Astrocyte of the cerebellum (primary cell): ENCODE measurements at regions not wholly inside any gene's neighbourhood (a gene's known extent, or its start where the extent isn't known, plus 50 kb on each side); places are given as distances from the start of the nearest gene placed in this dataset.

Experiments used
- DNase-seq: peaks from one replicate; pipeline ENCODE4 v3.0.0-alpha.2; 2011; ENCODE audit warnings: low read depth
- H3K4me3 ChIP-seq: 2 replicates; pipeline ENCODE4 v1.5.1; 2011; ENCODE audit warnings: mild to moderate bottlenecking, low read depth, low read length, moderate library complexity
- CTCF ChIP-seq: IDR thresholded peaks from 2 replicates; pipeline ENCODE4 v1.5.1; 2012; ENCODE audit warnings: low read length, low read depth, moderate library complexity, mild to moderate bottlenecking; ENCODE audit errors: missing control alignments
- in situ Hi-C: cut with HindIII; loops from 2 replicates; pipeline ENCODE4 v1.10.0; 2017; ENCODE audit warnings: low sequenced_read_pairs

DNA sequence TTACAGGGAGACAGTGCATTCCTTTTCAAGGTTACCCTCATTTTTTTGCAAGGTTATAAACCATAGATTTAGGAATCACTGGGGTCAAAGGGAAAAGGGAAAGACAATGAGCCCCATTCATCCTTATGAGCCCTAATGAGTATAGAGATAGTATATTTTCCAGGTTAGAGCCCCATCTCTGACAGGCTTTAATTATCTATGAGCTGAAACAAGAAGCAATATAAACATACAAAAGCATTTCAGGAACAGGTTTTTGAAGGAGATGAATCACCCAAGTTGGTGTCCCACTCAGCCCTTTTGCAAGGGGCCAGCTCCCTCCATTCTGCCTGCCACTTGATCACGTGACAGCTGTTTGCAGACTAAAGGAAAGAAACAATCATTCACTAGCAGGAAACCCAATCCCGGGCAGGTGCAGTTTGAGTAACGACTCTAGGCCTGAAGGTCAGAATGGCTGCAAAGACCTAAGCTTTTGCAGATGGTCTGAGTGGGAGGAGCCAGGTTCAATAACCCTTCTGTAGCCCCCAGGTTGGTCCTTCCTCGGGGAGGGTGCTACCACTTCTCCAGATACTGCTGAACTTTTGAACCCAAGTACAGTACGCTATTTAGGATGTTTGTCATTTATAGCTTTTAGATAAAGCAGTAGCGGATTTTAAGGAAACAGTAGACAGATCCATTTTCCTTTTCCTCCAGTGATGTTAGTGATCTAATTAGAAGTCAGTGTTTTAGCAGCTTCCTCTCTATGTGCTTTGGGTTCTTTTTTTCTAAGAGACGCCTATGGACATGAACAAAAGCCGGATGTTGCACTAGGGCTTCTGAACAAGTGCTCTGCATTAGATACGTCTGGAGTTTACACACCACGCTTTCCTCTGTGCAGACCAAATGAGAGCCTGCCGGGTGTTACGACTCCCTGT is 253.2 kb downstream of the SOX4 start:
- DNase-seq: no peak

DNA sequence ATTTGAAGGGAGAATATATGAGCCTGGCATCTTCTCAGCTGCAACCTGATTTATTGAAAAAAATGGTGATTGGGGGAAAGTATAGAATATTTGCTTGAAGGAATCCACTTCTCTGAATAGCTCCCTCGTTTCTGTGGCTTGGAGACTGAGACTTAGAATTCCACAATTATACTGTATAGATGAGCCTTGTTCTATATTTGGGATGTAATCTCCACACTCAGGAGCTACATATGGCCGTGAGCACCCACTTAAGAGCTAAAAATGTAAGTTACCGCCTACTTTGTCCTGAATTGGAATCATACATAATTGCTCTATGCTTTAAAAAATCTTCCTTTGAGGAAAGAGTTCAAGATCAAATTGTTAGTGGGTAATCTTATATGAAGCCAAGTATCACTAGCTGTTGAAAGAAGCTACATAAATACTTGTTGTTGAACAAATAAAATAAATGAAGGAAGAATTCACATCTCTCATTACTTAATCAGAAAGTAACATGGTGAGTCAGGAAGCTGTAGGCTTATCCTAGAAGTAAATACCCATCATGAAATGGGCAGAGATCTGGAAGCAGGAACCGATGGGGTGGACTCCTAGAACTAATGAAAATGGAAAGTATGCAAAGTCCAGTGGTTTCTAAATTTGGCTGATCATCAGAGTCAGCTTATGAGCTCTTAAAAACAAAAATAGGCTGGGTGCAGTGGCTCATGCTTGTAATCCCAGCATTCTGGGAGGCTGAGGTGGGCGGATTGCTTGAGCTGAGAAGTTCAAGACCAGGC is 254.3 kb downstream of the SOX4 start:
- TF ChIP-seq CTCF: no peak
- in situ Hi-C loops: no loop called here
- no peak for DNase-seq
- no peak overlapping the region for H3K4me3 ChIP-seq

More for the DNA sequence above, 253.2 kb downstream of the SOX4 start:
- in situ Hi-C loops: no loop called here
- no peak overlapping the region for H3K4me3 ChIP-seq
- TF ChIP-seq CTCF: no peak

DNA sequence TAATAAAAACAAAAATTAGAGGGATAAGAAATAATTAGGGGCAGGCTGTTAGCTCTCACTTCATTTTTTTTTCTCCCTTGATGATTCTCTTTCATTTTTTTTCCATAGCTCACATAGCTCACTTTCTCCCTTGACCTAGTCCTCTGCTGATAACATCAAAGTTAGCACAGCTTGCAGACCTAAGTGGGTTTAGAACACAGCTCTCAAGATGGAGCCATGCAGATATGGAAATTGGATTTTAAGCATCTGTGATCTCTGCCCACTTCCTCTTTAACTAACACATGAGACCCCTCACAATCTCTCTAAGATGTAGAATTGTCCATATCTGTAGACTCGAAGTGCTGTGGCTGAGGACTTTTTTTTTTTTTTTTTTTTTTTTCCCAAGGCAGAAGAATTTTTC is 257.1 kb downstream of the SOX4 start:
- DNase-seq: no peak
- in situ Hi-C loops: no loop called here
- no peak overlapping the region for H3K4me3 ChIP-seq
- TF ChIP-seq CTCF: no peak

DNA sequence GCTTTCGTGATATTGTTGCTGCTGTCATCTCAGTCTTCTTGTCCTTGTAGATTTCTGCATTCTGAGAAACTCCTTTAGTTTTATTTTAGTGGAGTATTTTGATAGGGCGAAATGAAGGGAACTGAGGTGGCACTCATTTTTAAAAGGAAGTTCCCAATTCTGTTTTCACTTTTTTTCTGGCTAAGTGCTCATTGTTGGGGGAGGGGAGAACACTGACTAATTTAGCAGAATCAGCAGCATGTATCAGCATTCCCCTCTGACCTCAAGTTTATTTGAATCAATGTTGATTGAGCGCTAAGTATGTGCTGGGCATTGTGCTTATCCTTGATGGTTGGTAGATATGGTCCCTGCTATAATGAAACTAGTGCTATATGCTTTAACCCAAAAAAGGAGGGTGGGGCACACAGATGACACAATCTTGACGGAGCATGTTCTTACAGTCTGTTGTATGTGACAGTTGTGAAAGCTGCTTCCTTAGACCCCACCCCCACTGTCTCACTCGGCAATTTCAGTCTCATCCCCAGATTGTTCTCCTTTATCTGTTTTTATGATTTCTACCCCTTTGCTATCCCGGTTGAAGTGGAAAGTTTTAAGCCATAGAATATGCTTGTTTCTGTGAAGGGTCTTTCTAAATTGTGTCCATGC is 262.4 kb downstream of the SOX4 start:
- DNase-seq: no peak
- H3K4me3 ChIP-seq: no peak overlapping the region
- no peak for TF ChIP-seq CTCF
- in situ Hi-C loops: no loop called here

- H3K4me3 ChIP-seq: no peak overlapping the region
- peak; percentile 54 for DNase-seq
- in situ Hi-C loops: no loop called here
- TF ChIP-seq CTCF: no peak
Observed at GRCh38 chr6:21856456-21856825, 262.9 kb downstream of the SOX4 start.

GRCh38 chr6:21856844-21857243 is 263.3 kb downstream of the SOX4 start:
- in situ Hi-C loops: no loop called here
- no peak for DNase-seq
- TF ChIP-seq CTCF: no peak
- no peak overlapping the region for H3K4me3 ChIP-seq
